ENCODE measurements at regions not wholly inside any gene's neighbourhood (a gene's known extent, or its start where the extent isn't known, plus 50 kb on each side); places are given as distances from the start of the nearest gene placed in this dataset.
A peak's percentile ranks its signal among the peaks of the same experiment; 100 is the strongest.

- H3K4me3 ChIP-seq: no peak overlapping the region
- no peak for DNase-seq
- peaks cover 0 to 5% of the 10 kb centered on the region in 2 donors for H3K9me3 ChIP-seq
- ATAC-seq: no peak
- no peaks in the 10 kb centered on the region for H3K4me1 ChIP-seq
- no peak for TF ChIP-seq CTCF (IDR thresholded peaks at IDR 0.05)
- no peaks in the 10 kb centered on the region for H3K27me3 ChIP-seq
- no peaks in the 10 kb centered on the region for H3K36me3 ChIP-seq
- no peak overlapping the region for H3K27ac ChIP-seq
- intact Hi-C loops (cut with DNase I): no loop called here
Measured at GRCh38 chr7:35362341-35362740, 108.4 kb upstream of the TBX20 start.

- Histone ChIP-seq H3K4me3 (no peak overlapping the region), H3K27ac (no peak overlapping the region), H3K27me3 (no peaks in the 10 kb centered on the region), H3K9me3 (peaks cover 0 to 5% of the 10 kb centered on the region in 2 donors), H3K36me3 (no peaks in the 10 kb centered on the region), H3K4me1 (no peaks in the 10 kb centered on the region)
- intact Hi-C loops (cut with DNase I): no loop called here
- ATAC-seq: peak; percentile 94
- TF ChIP-seq CTCF (IDR thresholded peaks at IDR 0.05): no peak
- DNase-seq: peak in 1 of 4 donors; percentile 25
Measured at GRCh38 chr7:35359423-35359822, 105.5 kb upstream of the TBX20 start.

- Histone ChIP-seq H3K4me1 (no peaks in the 10 kb centered on the region), H3K36me3 (no peaks in the 10 kb centered on the region), H3K27ac (no peak overlapping the region), H3K27me3 (no peaks in the 10 kb centered on the region), H3K4me3 (no peak overlapping the region), H3K9me3 (peaks cover 0 to 5% of the 10 kb centered on the region in 2 donors)
- intact Hi-C loops (cut with DNase I): no loop called here
- ATAC-seq (no peak), DNase-seq (no peak)
- no peak for TF ChIP-seq CTCF (IDR thresholded peaks at IDR 0.05)
Measured at GRCh38 chr7:35356495-35356894, 102.6 kb upstream of the TBX20 start.

GRCh38 chr7:35355911-35356310 is 102.0 kb upstream of the TBX20 start:
- no peak overlapping the region for H3K27ac ChIP-seq
- intact Hi-C loops (cut with DNase I): no loop called here
- no peaks in the 10 kb centered on the region for H3K4me1 ChIP-seq
- no peak for ATAC-seq
- DNase-seq: no peak
- no peak for TF ChIP-seq CTCF (IDR thresholded peaks at IDR 0.05)
- H3K27me3 ChIP-seq: no peaks in the 10 kb centered on the region
- no peak overlapping the region for H3K4me3 ChIP-seq
- H3K9me3 ChIP-seq: peaks cover 0 to 5% of the 10 kb centered on the region in 2 donors
- no peaks in the 10 kb centered on the region for H3K36me3 ChIP-seq

GRCh38 chr7:35355199-35355598 is 101.3 kb upstream of the TBX20 start:
- DNase-seq (no peak), ATAC-seq (no peak)
- H3K36me3 ChIP-seq: no peaks in the 10 kb centered on the region
- H3K27me3 ChIP-seq: no peaks in the 10 kb centered on the region
- H3K4me1 ChIP-seq: no peaks in the 10 kb centered on the region
- no peak for TF ChIP-seq CTCF (IDR thresholded peaks at IDR 0.05)
- no peak overlapping the region for H3K27ac ChIP-seq
- peaks cover 0 to 5% of the 10 kb centered on the region in 2 donors for H3K9me3 ChIP-seq
- no peak overlapping the region for H3K4me3 ChIP-seq
- intact Hi-C loops (cut with DNase I): no loop called here
